NB4 (cell line): ENCODE measurements at regions not wholly inside any gene's neighbourhood (a gene's known extent, or its start where the extent isn't known, plus 50 kb on each side); places are given as distances from the start of the nearest gene placed in this dataset.
"Not testable (repeated sequence)": the region's sequence is repeated elsewhere in the genome, so short reads cannot be mapped to it uniquely, and the experiment has no call there.

ENCODE experiments used
- DNase-seq: peaks from one replicate; pipeline ENCODE4 v3.0.0; 2010; ENCODE audit warnings: low read depth
- H3K4me3 ChIP-seq: one replicate; pipeline ENCODE4 v1.5.1; 2011; ENCODE audit warnings: mild to moderate bottlenecking, low read depth, low read length, moderate library complexity
- MYC ChIP-seq: IDR thresholded peaks from 2 replicates; pipeline ENCODE4 v1.6.1; 2011; ENCODE audit warnings: low read depth, low read length
- POLR2A ChIP-seq: IDR thresholded peaks from 2 replicates; pipeline ENCODE4 v1.6.1; 2011; ENCODE audit warnings: mild to moderate bottlenecking; ENCODE audit not compliant: insufficient read length; ENCODE audit errors: extremely low read depth
- TF ChIP-seq, protein P1 (sequence below): IDR thresholded peaks from 2 replicates; pipeline ENCODE4 v1.6.1; 2011; ENCODE audit warnings: low read depth, low read length
- TF ChIP-seq, protein P2 (sequence below): IDR thresholded peaks from one replicate; pipeline ENCODE4 v1.5.1; 2012; ENCODE audit warnings: low read depth, low read length

DNA sequence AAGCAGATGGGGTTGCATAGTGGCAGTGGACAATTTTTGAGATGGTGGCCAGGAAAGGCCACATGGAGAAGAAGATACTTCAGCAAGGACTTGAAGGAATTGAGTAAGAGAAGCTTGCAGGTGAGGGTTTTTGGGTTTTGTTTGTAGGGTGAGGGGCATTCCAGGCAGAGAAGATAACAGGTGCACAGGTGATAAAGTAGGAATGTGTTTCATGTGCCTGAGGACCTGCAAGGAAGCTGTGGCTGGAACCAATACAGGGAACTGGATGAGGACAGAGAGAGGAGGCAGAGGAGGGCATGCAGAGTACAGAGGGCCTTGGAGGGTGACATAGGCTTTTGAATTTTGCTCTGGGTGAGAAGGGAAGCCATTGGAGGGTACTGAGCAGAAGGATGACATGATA is 314.5 kb downstream of the KLF12 start:
- H3K4me3 ChIP-seq, result no peak overlapping the region
- TF ChIP-seq MYC, result no peak
- TF ChIP-seq, protein P1, sequence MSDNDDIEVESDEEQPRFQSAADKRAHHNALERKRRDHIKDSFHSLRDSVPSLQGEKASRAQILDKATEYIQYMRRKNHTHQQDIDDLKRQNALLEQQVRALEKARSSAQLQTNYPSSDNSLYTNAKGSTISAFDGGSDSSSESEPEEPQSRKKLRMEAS, result no peak
- TF ChIP-seq, protein P2, sequence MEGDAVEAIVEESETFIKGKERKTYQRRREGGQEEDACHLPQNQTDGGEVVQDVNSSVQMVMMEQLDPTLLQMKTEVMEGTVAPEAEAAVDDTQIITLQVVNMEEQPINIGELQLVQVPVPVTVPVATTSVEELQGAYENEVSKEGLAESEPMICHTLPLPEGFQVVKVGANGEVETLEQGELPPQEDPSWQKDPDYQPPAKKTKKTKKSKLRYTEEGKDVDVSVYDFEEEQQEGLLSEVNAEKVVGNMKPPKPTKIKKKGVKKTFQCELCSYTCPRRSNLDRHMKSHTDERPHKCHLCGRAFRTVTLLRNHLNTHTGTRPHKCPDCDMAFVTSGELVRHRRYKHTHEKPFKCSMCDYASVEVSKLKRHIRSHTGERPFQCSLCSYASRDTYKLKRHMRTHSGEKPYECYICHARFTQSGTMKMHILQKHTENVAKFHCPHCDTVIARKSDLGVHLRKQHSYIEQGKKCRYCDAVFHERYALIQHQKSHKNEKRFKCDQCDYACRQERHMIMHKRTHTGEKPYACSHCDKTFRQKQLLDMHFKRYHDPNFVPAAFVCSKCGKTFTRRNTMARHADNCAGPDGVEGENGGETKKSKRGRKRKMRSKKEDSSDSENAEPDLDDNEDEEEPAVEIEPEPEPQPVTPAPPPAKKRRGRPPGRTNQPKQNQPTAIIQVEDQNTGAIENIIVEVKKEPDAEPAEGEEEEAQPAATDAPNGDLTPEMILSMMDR, result no peak
- TF ChIP-seq POLR2A, result no peak
- no peak for DNase-seq

DNA sequence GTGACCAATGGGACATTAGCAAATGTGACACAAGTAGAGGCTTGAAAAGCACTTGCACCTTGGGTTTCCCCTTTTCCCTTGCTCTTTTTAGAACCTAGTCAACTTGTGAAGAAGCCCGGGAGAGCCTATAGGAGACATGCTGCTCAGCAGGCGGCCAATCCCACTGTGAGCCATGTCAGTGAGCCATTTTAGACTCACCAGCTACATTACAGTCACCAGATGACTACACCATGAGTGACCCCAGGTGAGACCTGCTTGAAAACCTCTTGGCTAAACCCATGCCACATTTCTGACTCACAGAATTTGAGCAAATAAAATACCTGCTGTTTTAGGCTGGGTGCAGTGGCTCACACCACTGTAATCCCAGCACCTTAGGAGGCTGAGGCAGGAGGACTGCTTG is 317.5 kb downstream of the KLF12 start:
- no peak for TF ChIP-seq POLR2A
- TF ChIP-seq MYC, result no peak
- TF ChIP-seq, protein P2, result no peak
- TF ChIP-seq, protein P1, result no peak
- no peak for DNase-seq
- H3K4me3 ChIP-seq, result no peak overlapping the region

DNA sequence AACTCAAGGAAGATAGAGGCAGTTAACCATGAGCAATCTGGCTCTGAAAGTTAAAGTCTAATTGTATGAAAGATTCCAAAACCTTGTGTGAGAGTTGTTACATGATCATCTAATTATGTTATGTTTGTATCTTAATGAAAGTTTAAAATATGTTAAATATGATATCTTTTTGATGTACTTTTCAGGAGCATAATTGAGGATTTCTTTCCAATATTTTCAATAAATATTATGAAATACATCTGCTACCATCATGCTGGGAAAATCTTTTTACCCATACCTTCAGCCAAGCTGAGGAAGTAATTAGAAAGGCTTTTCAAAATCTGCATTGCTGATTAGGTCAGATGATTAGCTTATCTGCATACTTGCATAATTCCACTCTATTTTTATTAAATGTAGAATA is 318.4 kb downstream of the KLF12 start:
- no peak for TF ChIP-seq MYC
- TF ChIP-seq, protein P2, result no peak
- TF ChIP-seq, protein P1, result no peak
- TF ChIP-seq POLR2A, result no peak
- DNase-seq, result no peak
- H3K4me3 ChIP-seq, result no peak overlapping the region

DNA sequence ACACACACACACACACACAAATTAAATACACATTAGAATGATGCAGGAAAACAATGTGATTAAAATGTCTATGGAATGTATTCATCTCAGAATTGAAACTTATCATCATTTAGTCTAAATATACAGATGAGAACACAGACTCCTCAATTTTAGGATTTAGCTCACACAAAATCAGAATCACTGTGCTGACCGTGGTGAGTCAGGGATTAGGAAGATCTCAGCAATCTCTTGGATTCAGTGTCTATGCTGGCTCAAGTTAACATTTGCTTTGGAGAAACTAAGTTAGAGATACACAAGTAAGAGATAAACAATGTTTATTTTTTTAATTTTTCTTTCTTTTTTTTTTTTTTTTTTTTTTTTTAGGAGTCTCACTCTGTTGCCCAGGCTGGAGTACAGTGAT is 323.6 kb downstream of the KLF12 start:
- DNase-seq, result no peak
- no peak overlapping the region for H3K4me3 ChIP-seq
- TF ChIP-seq MYC, result no peak
- TF ChIP-seq, protein P2, result no peak
- TF ChIP-seq, protein P1, result no peak
- no peak for TF ChIP-seq POLR2A

DNA sequence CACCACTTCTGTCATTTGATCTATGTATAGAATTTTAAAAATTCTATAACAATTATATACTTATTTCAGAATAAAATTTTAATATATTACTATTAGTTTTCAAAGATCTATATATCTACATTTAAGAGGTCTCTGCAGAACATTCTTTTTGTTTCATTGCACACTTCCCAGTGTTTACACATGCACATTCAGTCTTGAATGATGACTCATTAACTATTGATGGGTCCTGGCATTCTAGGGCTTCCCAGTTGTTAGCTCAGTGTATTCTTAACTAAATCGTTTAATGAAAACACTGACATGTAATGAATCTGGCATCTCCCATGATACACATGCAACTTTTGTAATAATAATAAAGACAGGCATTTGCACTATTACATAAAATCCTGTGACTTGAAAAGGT is 324.6 kb downstream of the KLF12 start:
- H3K4me3 ChIP-seq, result no peak overlapping the region
- TF ChIP-seq POLR2A (no peak), MYC (no peak)
- TF ChIP-seq, protein P2, result no peak
- TF ChIP-seq, protein P1, result no peak
- no peak for DNase-seq

DNA sequence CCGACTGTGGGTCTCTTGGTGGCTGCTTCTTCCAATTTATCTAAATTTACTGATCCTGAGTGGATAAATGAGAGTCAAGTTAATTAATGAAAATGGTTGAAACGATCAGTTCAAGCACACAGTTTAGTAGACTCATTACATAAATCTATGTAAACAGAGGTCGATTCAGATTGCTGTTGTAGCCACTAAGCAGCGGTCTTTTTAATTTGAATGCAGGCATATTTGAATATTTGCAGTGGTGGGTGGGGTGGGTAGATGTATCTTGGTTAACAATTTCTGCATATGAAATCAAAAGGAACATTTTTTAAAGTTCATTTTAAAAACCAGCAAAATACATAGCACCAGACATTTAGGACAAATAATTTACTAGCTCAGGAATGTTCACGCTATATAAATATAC is 325.9 kb downstream of the KLF12 start:
- DNase-seq, result no peak
- no peak overlapping the region for H3K4me3 ChIP-seq
- TF ChIP-seq, protein P1, result no peak
- no peak for TF ChIP-seq MYC
- TF ChIP-seq, protein P2, result no peak
- no peak for TF ChIP-seq POLR2A

DNA sequence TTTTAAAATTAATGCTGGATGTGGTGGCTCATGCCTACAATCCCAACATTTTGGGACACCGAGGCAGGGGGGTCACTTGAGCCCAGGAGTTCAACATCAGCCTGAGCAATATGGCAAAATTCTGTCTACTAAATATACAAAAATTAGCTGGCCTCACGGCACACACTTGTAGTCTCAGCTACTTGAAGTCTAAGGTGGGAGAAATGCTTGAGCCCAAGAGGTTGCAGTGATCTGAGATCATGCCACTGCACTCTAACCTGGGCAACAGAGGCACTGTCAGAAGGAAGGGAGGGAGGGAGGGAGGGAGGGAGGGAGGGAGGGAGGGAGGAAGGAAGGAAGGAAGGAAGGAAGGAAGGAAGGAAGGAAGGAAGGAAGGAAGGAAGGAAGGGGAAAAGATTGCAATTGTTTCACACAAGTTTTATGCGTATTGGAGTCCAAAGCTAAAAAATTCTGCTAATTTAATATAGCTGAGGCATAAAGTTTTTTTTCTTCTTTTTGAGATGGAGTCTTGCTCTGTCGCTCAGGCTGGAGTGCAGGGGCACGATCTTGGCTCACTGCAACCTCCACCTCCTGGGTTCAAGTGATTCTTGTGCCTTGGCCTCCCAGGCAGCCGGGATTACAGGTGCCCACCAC is 328.8 kb downstream of the KLF12 start:
- H3K4me3 ChIP-seq, DNase-seq: not testable (repeated sequence)
